Endothelial cell of umbilical vein (primary cell): ENCODE measurements at regions not wholly inside any gene's neighbourhood (a gene's known extent, or its start where the extent isn't known, plus 50 kb on each side); places are given as distances from the start of the nearest gene placed in this dataset.

Experiments used
- BruUV-seq: library from RNA; stranded (reverse); fragments of 400-500 nt; replicated peaks from 2 replicates; lab custom pipeline; 2021; lab: Mats Ljungman, UMichigan
- CTCF ChIA-PET: fragments of 300-600, 350-600 bp; sonication (Branson Sonifier 250); formaldehyde crosslinking; loops from one replicate; lab custom pipeline; 2021; ENCODE audit warnings: antibody characterized with exemption, inconsistent platforms; lab: Charles Lee
- POLR2A ChIA-PET: fragments of 300-600, 350-600 bp; sonication (Branson Sonifier 250); formaldehyde crosslinking; loops from one replicate; lab custom pipeline; 2021; ENCODE audit warnings: antibody characterized with exemption, inconsistent platforms; lab: Charles Lee
- DNase-seq: peaks from one replicate; pipeline ENCODE4 v3.0.0-alpha.2; 2011; ENCODE audit warnings: low read depth, low spot score
- FAIRE-seq: peaks from 2 replicates; lab custom pipeline; 2011; peaks lifted over from hg19 to GRCh38; lab: Jason Lieb, UNC
- H2AFZ ChIP-seq: 2 replicates; pipeline ENCODE4 v1.6.0; 2012; ENCODE audit warnings: low read depth, low read length, control low read depth, inconsistent platforms
- H3K27ac ChIP-seq: 2 replicates; pipeline ENCODE4 v1.5.1; 2011; ENCODE audit warnings: low read depth, mild to moderate bottlenecking, control low read depth, low read length, moderate library complexity; ENCODE audit not compliant: insufficient read depth
- H3K27me3 ChIP-seq, 2 experiments: 2 replicates each; pipeline versions ENCODE4 v1.6.0 to v1.6.1; 2011; ENCODE audit warnings: low read length in 2 of 2, mixed read lengths in 1 of 2; ENCODE audit not compliant: control insufficient read depth in 2 of 2, insufficient read depth in 2 of 2
- H3K36me3 ChIP-seq, 2 experiments: 2 replicates in 1 of 2; 3 replicates in 1 of 2; pipeline ENCODE4 v1.5.1; 2011; ENCODE audit warnings: low read length in 2 of 2, mild to moderate bottlenecking in 1 of 2, moderate library complexity in 1 of 2; ENCODE audit not compliant: control insufficient read depth in 2 of 2, insufficient read depth in 2 of 2; ENCODE audit errors: extremely low read depth in 1 of 2
- H3K4me1 ChIP-seq: 3 replicates; pipeline ENCODE4 v1.5.1; 2011; ENCODE audit warnings: mild to moderate bottlenecking, low read length; ENCODE audit not compliant: control insufficient read depth, insufficient read depth; ENCODE audit errors: extremely low read depth
- H3K4me2 ChIP-seq: 2 replicates; pipeline ENCODE4 v1.6.1; 2011; ENCODE audit warnings: low read length, control low read depth, mixed read lengths; ENCODE audit not compliant: insufficient read depth
- H3K4me3 ChIP-seq, 3 experiments: fragments of 200-600 bp in 1 of 3; sonication (generic), shearing (Covaris generic) in 1 of 3; replicated peaks in 1 of 3; 2 replicates each; pipeline ENCODE4 v1.5.1; 2011 to 2016; ENCODE audit warnings: control low read depth in 3 of 3, low read length in 3 of 3, mild to moderate bottlenecking in 2 of 3, inconsistent platforms in 1 of 3, low read depth in 1 of 3, moderate library complexity in 1 of 3; ENCODE audit not compliant: insufficient read depth in 1 of 3
- H3K79me2 ChIP-seq: 2 replicates; pipeline ENCODE4 v1.6.0; 2012; ENCODE audit warnings: low read length, inconsistent platforms; ENCODE audit not compliant: control insufficient read depth, insufficient read depth
- H3K9ac ChIP-seq: replicated peaks from 2 replicates; pipeline ENCODE3; 2011; ENCODE audit warnings: low read length, control low read depth; ENCODE audit not compliant: insufficient read depth; ENCODE audit errors: extremely low read depth
- H3K9me1 ChIP-seq: replicated peaks from 3 replicates; pipeline ENCODE4 v1.6.0; 2011; ENCODE audit warnings: mild to moderate bottlenecking, low read length; ENCODE audit not compliant: control insufficient read depth, insufficient read depth; ENCODE audit errors: extremely low read depth
- H3K9me3 ChIP-seq: replicated peaks from 2 replicates; pipeline ENCODE4 v1.5.1; 2012; ENCODE audit warnings: low read length, inconsistent platforms; ENCODE audit not compliant: control insufficient read depth, insufficient read depth
- H4K20me1 ChIP-seq: replicated peaks from 2 replicates; pipeline ENCODE3; 2011; ENCODE audit warnings: mild to moderate bottlenecking, low read length; ENCODE audit not compliant: control insufficient read depth, insufficient read depth; ENCODE audit errors: extremely low read depth
- CTCF ChIP-seq, 2 donors: IDR thresholded peaks; 1 replicate in 1 of 2; 2 replicates in 1 of 2; pipeline ENCODE4 v1.5.1; 2011; ENCODE audit warnings: low read length in 2 of 2, mild to moderate bottlenecking in 2 of 2, moderate library complexity in 2 of 2, control low read depth in 1 of 2, inconsistent platforms in 1 of 2, low read depth in 1 of 2; ENCODE audit not compliant: insufficient read depth in 1 of 2; ENCODE audit errors: extremely low read depth in 1 of 2
- EZH2 ChIP-seq: IDR thresholded peaks from 2 replicates; pipeline ENCODE4 v1.6.1; 2012; ENCODE audit warnings: borderline replicate concordance, low read depth, mild to moderate bottlenecking, moderate library complexity, low read length, inconsistent platforms; ENCODE audit not compliant: severe bottlenecking
- FOS ChIP-seq: IDR thresholded peaks from 2 replicates; pipeline ENCODE4 v1.6.1; 2011; ENCODE audit warnings: mild to moderate bottlenecking, low read length, moderate library complexity, borderline replicate concordance; ENCODE audit not compliant: insufficient read depth
- GATA2 ChIP-seq: IDR thresholded peaks from 2 replicates; pipeline ENCODE4 v1.7.0; 2011; ENCODE audit warnings: low read depth, mild to moderate bottlenecking, moderate library complexity, mixed read lengths, low read length; ENCODE audit not compliant: insufficient read length, insufficient read depth
- JUN ChIP-seq: IDR thresholded peaks from 2 replicates; pipeline ENCODE4 v1.6.1; 2011; ENCODE audit warnings: borderline replicate concordance, low read depth; ENCODE audit not compliant: insufficient read length, insufficient read depth
- MAX ChIP-seq: IDR thresholded peaks from 2 replicates; pipeline ENCODE4 v1.6.1; 2011; ENCODE audit not compliant: insufficient read depth, insufficient read length
- MYC ChIP-seq: IDR thresholded peaks from one replicate; pipeline ENCODE4 v1.6.1; 2011; ENCODE audit warnings: mild to moderate bottlenecking, low read depth, low read length
- POLR2A ChIP-seq: IDR thresholded peaks from 2 replicates; pipeline ENCODE4 v1.6.1; 2012; ENCODE audit warnings: low read depth, mild to moderate bottlenecking, control low read depth, low read length
- POLR2AphosphoS5 ChIP-seq: IDR thresholded peaks from 2 replicates; pipeline ENCODE4 v1.6.1; 2012; ENCODE audit warnings: low read depth, mild to moderate bottlenecking, control low read depth, low read length, moderate library complexity; ENCODE audit not compliant: insufficient read depth
- dilution Hi-C: fragments of 300-500 bp; cut with MboI; formaldehyde crosslinking; loops from one replicate; pipeline ENCODE4 v1.15.0; 2019; ENCODE audit warnings: low sequenced_read_pairs; ENCODE audit not compliant: extremely low pct_ligation_motif_present
- intact Hi-C: fragments of 100-400 bp; cut with micrococcal nuclease; formaldehyde crosslinking; loops from one replicate; pipeline ENCODE4 v1.10.0; 2022

GRCh38 chr3:109553591-109554371 is 216.4 kb upstream of the DPPA4 start:
- ChIA-PET POLR2A (no interaction called here), CTCF (no interaction called here)
- dilution Hi-C loops (no loop called here), intact Hi-C loops (no loop called here)
- no peaks in the 10 kb centered on the region for H3K9me1 ChIP-seq
- FAIRE-seq (no peak), DNase-seq (no peak)
- no peak overlapping the region for H2AFZ ChIP-seq
- H3K4me2 ChIP-seq, result no peak overlapping the region
- no peak overlapping the region for H3K27ac ChIP-seq
- H3K4me3 ChIP-seq, result no peak overlapping the region
- TF ChIP-seq CTCF (IDR thresholded peaks at IDR 0.05; ENCODE audit: extremely low read depth in 1 of 2, insufficient read depth in 1 of 2, low read depth in 1 of 2, low read length in 2 of 2), result no peak
- no peak for TF ChIP-seq GATA2
- TF ChIP-seq MYC, result no peak
- no peak for TF ChIP-seq EZH2
- TF ChIP-seq JUN, result no peak
- no peak for TF ChIP-seq POLR2A
- no peak for TF ChIP-seq MAX
- TF ChIP-seq FOS, result no peak
- TF ChIP-seq POLR2AphosphoS5, result no peak
- H4K20me1 ChIP-seq, result no peaks in the 10 kb centered on the region
- no peaks in the 10 kb centered on the region for H3K27me3 ChIP-seq
- H3K9ac ChIP-seq, result no peak overlapping the region
- H3K9me3 ChIP-seq, result peaks cover 1% of the 10 kb centered on the region
- BruUV-seq, result no TSS peak
- H3K36me3 ChIP-seq, result no peaks in the 10 kb centered on the region
- H3K79me2 ChIP-seq, result no peaks in the 10 kb centered on the region
- H3K4me1 ChIP-seq, result no peaks in the 10 kb centered on the region
